OCI-LY3 (cell line): ENCODE measurements at regions not wholly inside any gene's neighbourhood (a gene's known extent, or its start where the extent isn't known, plus 50 kb on each side); places are given as distances from the start of the nearest gene placed in this dataset.

Experiments used
- CTCF ChIP-seq: fragments of 200-600, 300-600 bp; sonication (generic); IDR thresholded peaks from 2 replicates; pipeline ENCODE4 v1.5.1; 2014; ENCODE audit warnings: antibody characterized with exemption, low read length, low read depth
- EZH2phosphoT487 ChIP-seq: fragments of 200-600 bp; shearing (Covaris generic); IDR thresholded peaks from 2 replicates; pipeline ENCODE4 v1.6.1; 2018; ENCODE audit warnings: antibody characterized with exemption, mixed run types, low read depth

- TF ChIP-seq CTCF (no peak), EZH2phosphoT487 (no peak)
Measured at GRCh38 chr16:79473456-79473855, 127.1 kb downstream of the MAF start.
